Omental fat pad (tissue), 3 donors: ENCODE measurements at regions not wholly inside any gene's neighbourhood (a gene's known extent, or its start where the extent isn't known, plus 50 kb on each side); places are given as distances from the start of the nearest gene placed in this dataset.

Experiments used
- ATAC-seq: fragments of 150-250 bp; one replicate; pipeline ENCODE4 v1.9.1; 2016; ENCODE audit warnings: mild to moderate bottlenecking, moderate library complexity; ENCODE audit not compliant: low FRiP score
- DNase-seq: peaks from one replicate; pipeline ENCODE4 v3.0.0-alpha.2; 2019; ENCODE audit warnings: low spot score
- CTCF ChIP-seq, 3 donors: fragments of 450-650 bp; IDR thresholded peaks; one replicate each; pipeline ENCODE4 v1.5.1; 2016 to 2017; ENCODE audit warnings: antibody characterized with exemption in 3 of 3, mild to moderate bottlenecking in 3 of 3, moderate library complexity in 2 of 3

GRCh38 chr5:2614571-2614970, 136.9 kb downstream of the IRX2 start:
- ATAC-seq (no peak), DNase-seq (no peak)
- TF ChIP-seq CTCF (IDR thresholded peaks at IDR 0.05): no peak

DNA sequence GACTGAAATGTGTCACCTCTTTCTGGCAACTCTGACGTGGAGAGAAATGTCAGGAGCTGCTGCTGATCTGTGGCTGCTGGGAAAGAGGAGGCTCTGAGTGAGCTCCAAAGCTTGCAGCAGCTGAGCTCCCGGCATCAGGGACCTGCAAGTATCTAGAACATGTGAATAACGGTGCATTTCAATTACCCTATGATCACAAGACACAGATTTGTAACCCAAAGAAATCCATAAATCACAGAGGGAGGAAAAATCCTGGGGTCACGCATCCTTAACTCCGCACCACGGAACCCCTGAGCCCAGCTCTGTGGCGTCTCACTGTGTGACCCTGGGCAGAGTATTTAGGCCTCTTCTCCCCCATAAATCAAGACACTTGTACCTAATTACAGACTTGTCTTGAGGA, 139.8 kb downstream of the IRX2 start:
- ATAC-seq (no peak), DNase-seq (no peak)
- no peak for TF ChIP-seq CTCF (IDR thresholded peaks at IDR 0.05)

- no peak for TF ChIP-seq CTCF (IDR thresholded peaks at IDR 0.05)
- ATAC-seq: no peak
- no peak for DNase-seq
Observed at GRCh38 chr5:2610986-2611385, 140.5 kb downstream of the IRX2 start.

DNA sequence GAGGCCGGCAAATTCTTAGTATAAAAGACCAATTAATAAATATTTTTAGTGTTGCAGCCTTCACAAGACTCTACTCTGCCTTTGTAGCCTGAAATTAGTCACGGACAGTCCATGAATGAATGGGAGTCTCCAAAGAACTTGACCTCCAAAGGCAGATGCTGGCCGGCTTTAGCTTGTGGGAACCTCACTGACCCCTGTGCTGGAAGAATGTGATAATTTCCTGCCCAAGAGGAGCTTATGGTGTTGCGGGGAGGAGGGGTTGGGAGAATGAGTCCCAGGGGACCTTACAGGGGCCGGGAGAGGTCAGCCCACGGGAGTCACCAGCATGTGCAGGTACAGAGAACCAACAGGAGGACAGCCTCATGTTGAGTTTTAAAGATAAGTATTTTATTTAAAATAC, 143.1 kb downstream of the IRX2 start:
- TF ChIP-seq CTCF (IDR thresholded peaks at IDR 0.05): no peak
- DNase-seq (no peak), ATAC-seq (no peak)

GRCh38 chr5:2607598-2607997, 143.9 kb downstream of the IRX2 start:
- ATAC-seq (no peak), DNase-seq (no peak)
- TF ChIP-seq CTCF (IDR thresholded peaks at IDR 0.05): no peak

GRCh38 chr5:2603272-2603575, 148.3 kb downstream of the IRX2 start:
- TF ChIP-seq CTCF (IDR thresholded peaks at IDR 0.05): no peak
- ATAC-seq: no peak
- DNase-seq: no peak

- ATAC-seq (no peak), DNase-seq (no peak)
- TF ChIP-seq CTCF (IDR thresholded peaks at IDR 0.05): no peak
Observed at GRCh38 chr5:2602451-2603271, 148.8 kb downstream of the IRX2 start.
